ENCODE measurements at regions not wholly inside any gene's neighbourhood (a gene's known extent, or its start where the extent isn't known, plus 50 kb on each side); places are given as distances from the start of the nearest gene placed in this dataset.
"Not testable (repeated sequence)": the region's sequence is repeated elsewhere in the genome, so short reads cannot be mapped to it uniquely, and the experiment has no call there.

GRCh38 chr14:71333705-71334104 is 426.4 kb downstream of the PCNX1 start:
- no peak for DNase-seq

GRCh38 chr14:71336489-71337192 is 429.4 kb downstream of the PCNX1 start:
- DNase-seq = no peak

GRCh38 chr14:71338153-71338552 is 430.9 kb downstream of the PCNX1 start:
- DNase-seq = peak; percentile 25

GRCh38 chr14:71339650-71340415 is 432.6 kb downstream of the PCNX1 start:
- DNase-seq = no peak

- DNase-seq = no peak
Measured at GRCh38 chr14:71341156-71341555, 433.9 kb downstream of the PCNX1 start.

GRCh38 chr14:71343724-71344123 is 436.5 kb downstream of the PCNX1 start:
- no peak for DNase-seq

- DNase-seq = no peak
Measured at GRCh38 chr14:71344506-71344905, 437.2 kb downstream of the PCNX1 start.

- no peak for DNase-seq
Measured at GRCh38 chr14:71346685-71347084, 439.4 kb downstream of the PCNX1 start.

GRCh38 chr14:71348394-71348793 is 441.1 kb downstream of the PCNX1 start:
- DNase-seq = no peak

- no peak for DNase-seq
Measured at GRCh38 chr14:71348817-71349216, 441.6 kb downstream of the PCNX1 start.

GRCh38 chr14:71354142-71354541 is 446.9 kb downstream of the PCNX1 start:
- DNase-seq = no peak

GRCh38 chr14:71354801-71355200 is 447.5 kb downstream of the PCNX1 start:
- DNase-seq = no peak

GRCh38 chr14:71355324-71356201 is 448.3 kb downstream of the PCNX1 start:
- no peak for DNase-seq

- DNase-seq = no peak
Measured at GRCh38 chr14:71358209-71358931, 451.1 kb downstream of the PCNX1 start.

GRCh38 chr14:71358932-71359421 is 451.7 kb downstream of the PCNX1 start:
- not testable (repeated sequence) for DNase-seq

- DNase-seq = no peak
Measured at GRCh38 chr14:71359823-71360222, 452.6 kb downstream of the PCNX1 start.

GRCh38 chr14:71361336-71361735 is 454.1 kb downstream of the PCNX1 start:
- no peak for DNase-seq

- no peak for DNase-seq
Measured at GRCh38 chr14:71361874-71362273, 454.6 kb downstream of the PCNX1 start.

GRCh38 chr14:71362282-71362681 is 455.0 kb downstream of the PCNX1 start:
- DNase-seq = no peak

GRCh38 chr14:71362920-71363584 is 455.8 kb downstream of the PCNX1 start:
- DNase-seq = no peak

- no peak for DNase-seq
Measured at GRCh38 chr14:71363946-71364925, 457.0 kb downstream of the PCNX1 start.

Data from NCI-H146 (cell line).